ENCODE measurements at regions not wholly inside any gene's neighbourhood (a gene's known extent, or its start where the extent isn't known, plus 50 kb on each side); places are given as distances from the start of the nearest gene placed in this dataset.

GRCh38 chr12:24023081-24023480 lies 73.6 kb upstream of the SOX5 start:
- no peak for ATAC-seq
- Mint-ChIP-seq H3K9me3 (no peaks in the 10 kb centered on the region), H3K4me1 (ENCODE audit: low read depth) (no peaks in the 10 kb centered on the region), H3K27me3 (no peaks in the 10 kb centered on the region), H3K36me3 (ENCODE audit: low read depth) (no peaks in the 10 kb centered on the region), H3K27ac (no peak overlapping the region), H3K4me3 (no peak overlapping the region)
- DNase-seq = no peak
- ChIA-PET CTCF (no interaction called here), POLR2A (no interaction called here)
- no peak for TF ChIP-seq CTCF (IDR thresholded peaks at IDR 0.05)
- intact Hi-C loops (cut with micrococcal nuclease) = no loop called here

GRCh38 chr12:24021164-24021502 lies 71.7 kb upstream of the SOX5 start:
- no peaks in the 10 kb centered on the region for H3K4me1 Mint-ChIP-seq (ENCODE audit: low read depth)
- ATAC-seq = no peak
- CTCF ChIA-PET = no interaction called here
- no peak for TF ChIP-seq CTCF (IDR thresholded peaks at IDR 0.05)
- no peak for DNase-seq
- no peak overlapping the region for H3K27ac Mint-ChIP-seq
- H3K36me3 Mint-ChIP-seq (ENCODE audit: low read depth) = no peaks in the 10 kb centered on the region
- no peaks in the 10 kb centered on the region for H3K9me3 Mint-ChIP-seq
- POLR2A ChIA-PET = no interaction called here
- intact Hi-C loops (cut with micrococcal nuclease) = no loop called here
- no peak overlapping the region for H3K4me3 Mint-ChIP-seq
- H3K27me3 Mint-ChIP-seq = no peaks in the 10 kb centered on the region

- DNase-seq (no peak), ATAC-seq (no peak)
- Mint-ChIP-seq H3K27me3 (no peaks in the 10 kb centered on the region), H3K9me3 (no peaks in the 10 kb centered on the region), H3K4me1 (ENCODE audit: low read depth) (no peaks in the 10 kb centered on the region), H3K27ac (no peak overlapping the region), H3K4me3 (no peak overlapping the region), H3K36me3 (ENCODE audit: low read depth) (no peaks in the 10 kb centered on the region)
- ChIA-PET POLR2A (no interaction called here), CTCF (interaction anchor here (1.0 kb wide), 1 partner anchor 758 kb away, joined by 3 read pairs; no protein-coding TSS in a partner anchor)
- TF ChIP-seq CTCF (IDR thresholded peaks at IDR 0.05) = no peak
- intact Hi-C loops (cut with micrococcal nuclease) = no loop called here
Measured at GRCh38 chr12:24020397-24021163, 71.1 kb upstream of the SOX5 start.

GRCh38 chr12:24015833-24016160 lies 66.3 kb upstream of the SOX5 start:
- no peak overlapping the region for H3K4me3 Mint-ChIP-seq
- POLR2A ChIA-PET = no interaction called here
- no peaks in the 10 kb centered on the region for H3K9me3 Mint-ChIP-seq

More at GRCh38 chr12:24015833-24016160, 66.3 kb upstream of the SOX5 start:
- no peaks in the 10 kb centered on the region for H3K36me3 Mint-ChIP-seq (ENCODE audit: low read depth)
- no peak for DNase-seq
- no peak overlapping the region for H3K27ac Mint-ChIP-seq
- no peaks in the 10 kb centered on the region for H3K4me1 Mint-ChIP-seq (ENCODE audit: low read depth)
- ATAC-seq = no peak
- no peak for TF ChIP-seq CTCF (IDR thresholded peaks at IDR 0.05)
- no peaks in the 10 kb centered on the region for H3K27me3 Mint-ChIP-seq
- intact Hi-C loops (cut with micrococcal nuclease) = no loop called here
- CTCF ChIA-PET = no interaction called here
